NCI-H146 (cell line): ENCODE measurements at regions not wholly inside any gene's neighbourhood (a gene's known extent, or its start where the extent isn't known, plus 50 kb on each side); places are given as distances from the start of the nearest gene placed in this dataset.
"Not testable (repeated sequence)": the region's sequence is repeated elsewhere in the genome, so short reads cannot be mapped to it uniquely, and the experiment has no call there.

Experiments
- DNase-seq: peaks from one replicate; lab custom pipeline; 2025; lab: John Stamatoyannopoulos, UW

GRCh38 chr1:98287626-98288025 is 366.8 kb upstream of the DPYD start:
- DNase-seq: no peak

DNA sequence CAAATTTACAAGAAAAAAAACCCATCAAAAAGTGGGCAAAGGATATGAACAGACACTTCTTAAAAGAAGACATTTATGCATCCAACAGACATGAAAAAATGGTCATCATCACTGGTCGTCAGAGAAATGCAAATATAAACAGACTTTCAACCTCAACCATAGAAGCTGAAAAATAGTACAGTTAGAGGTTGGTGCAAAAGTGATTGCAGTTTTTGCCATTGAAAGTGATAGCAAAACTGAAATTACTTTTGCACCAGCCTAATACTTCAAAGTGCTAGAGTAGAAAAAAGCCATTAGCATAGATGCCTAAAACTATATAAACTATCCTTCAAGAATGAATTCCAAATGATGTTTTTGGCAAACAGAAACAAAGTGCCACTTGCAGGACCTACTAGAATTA is 365.8 kb upstream of the DPYD start:
- DNase-seq: no peak

GRCh38 chr1:98285286-98285685 is 364.5 kb upstream of the DPYD start:
- DNase-seq: not testable (repeated sequence)

- DNase-seq: no peak
These were observed 359.2 kb upstream of the DPYD start for GRCh38 chr1:98280049-98280448.

- DNase-seq: no peak
These were observed 357.2 kb upstream of the DPYD start for GRCh38 chr1:98278055-98278454.

DNA sequence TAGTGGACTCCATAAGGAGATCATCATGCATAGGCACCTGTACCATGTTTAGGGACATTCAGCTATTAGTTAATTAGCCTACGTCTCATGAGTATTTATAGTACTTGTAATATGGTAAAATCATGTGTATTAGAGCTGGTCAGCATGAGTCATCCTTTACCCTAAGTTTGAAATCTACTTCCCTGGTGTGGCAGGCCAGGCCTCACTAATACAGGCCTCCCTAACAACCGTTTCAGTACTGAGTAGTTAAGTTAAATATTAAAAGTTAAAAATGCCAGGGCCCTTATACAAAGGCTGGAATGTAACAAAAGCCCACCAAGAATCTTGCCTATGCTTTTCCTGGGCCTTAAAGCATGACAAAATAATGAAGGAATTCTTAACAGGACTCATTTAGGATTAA is 356.3 kb upstream of the DPYD start:
- no peak for DNase-seq

- DNase-seq: no peak
These were observed 355.7 kb upstream of the DPYD start for GRCh38 chr1:98276514-98276913.

DNA sequence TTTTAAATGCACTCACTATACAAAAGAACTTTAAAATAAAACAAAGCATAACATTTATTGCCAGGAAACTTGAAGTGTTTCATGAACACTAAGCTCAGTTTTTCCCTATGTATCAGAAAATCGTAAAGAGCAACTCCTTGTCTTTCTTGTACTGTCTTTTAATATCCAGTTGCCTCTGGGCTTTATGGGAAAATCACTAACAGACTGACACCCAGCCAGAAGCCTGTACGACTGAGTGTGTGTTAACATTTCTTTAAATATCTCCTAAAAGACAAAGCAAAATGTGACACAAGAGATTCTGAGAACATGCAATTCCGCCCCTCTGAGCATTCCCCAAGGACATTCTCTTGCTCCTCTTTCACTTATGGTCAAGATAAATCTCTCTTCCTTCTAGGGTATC is 347.5 kb upstream of the DPYD start:
- no peak for DNase-seq

- no peak for DNase-seq
These were observed 346.6 kb upstream of the DPYD start for GRCh38 chr1:98267423-98267822.

GRCh38 chr1:98264727-98265126 is 343.9 kb upstream of the DPYD start:
- DNase-seq: no peak

DNA sequence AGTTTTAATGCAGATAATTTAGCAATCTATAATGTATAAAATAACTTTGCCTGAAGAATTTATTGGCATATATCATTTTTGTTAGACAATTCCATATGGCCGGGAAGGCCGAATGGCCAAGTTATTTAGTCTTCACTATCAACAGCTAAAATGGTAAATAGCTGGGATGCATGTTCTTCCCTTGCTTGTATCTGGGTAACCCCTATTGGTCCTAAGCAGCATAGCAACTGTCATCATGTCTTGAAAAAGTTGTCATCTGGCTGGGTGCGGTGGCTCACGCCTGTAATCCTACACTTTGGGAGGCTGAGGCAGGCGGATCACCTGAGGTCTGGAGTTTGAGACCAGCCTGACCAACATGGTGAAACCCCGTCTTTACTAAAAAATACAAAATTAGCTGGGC is 340.0 kb upstream of the DPYD start:
- DNase-seq: no peak

DNA sequence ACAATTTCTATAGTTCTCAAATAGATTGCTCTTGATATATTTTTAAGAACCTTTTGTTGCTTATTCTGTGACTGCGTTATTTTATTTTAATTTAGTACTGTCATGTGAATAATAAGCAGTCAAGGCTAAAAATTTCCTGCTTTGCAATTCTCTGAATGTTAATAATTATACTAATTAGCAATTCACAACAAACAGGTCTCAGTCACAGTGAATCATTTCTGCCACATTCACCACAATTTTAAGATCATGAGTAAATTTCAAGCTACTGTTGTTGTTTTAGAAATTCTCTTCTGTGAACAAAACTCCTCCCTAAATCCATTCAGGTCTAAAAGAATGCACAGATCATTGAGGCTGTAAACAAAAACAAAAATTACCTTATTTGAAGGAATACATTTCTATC is 339.6 kb upstream of the DPYD start:
- no peak for DNase-seq

GRCh38 chr1:98256700-98257099 is 335.9 kb upstream of the DPYD start:
- DNase-seq: no peak

DNA sequence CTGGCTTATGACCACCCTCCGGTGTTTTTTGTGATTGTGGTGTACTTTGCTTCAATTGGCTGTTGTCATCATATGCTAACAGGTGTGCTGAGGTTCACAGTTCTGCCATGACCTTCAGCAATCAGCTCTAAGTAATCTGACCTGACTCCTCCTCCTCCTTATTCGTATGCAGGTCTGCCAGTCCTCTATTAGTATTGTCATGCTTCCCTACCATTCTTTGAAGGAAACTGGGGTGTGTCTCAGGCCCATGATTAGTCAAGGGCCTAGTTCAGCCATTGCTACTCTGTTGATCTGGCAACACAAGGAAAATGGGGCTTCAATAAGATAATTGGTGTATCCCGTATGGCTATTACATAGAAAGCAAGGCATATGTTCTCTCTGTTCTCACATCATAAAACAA is 332.3 kb upstream of the DPYD start:
- DNase-seq: no peak

DNA sequence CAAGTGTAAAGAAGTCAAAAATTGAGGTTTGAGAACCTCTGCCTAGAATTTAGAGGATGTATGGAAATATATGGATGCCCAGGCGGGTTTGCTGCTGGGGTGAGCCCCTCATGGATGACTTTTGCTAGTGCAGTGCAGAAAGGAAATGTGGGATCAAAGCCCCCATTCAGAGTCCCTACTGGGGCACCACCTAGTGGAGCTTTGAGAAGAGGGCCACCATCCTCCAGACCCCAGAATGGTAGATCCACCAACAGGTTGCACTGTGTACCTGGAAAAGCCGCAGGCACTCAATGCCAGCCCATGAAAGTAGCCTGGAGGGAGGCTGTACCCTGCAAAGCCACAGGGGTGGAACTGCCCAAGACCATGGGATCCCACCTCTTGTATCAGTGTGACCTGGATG is 330.7 kb upstream of the DPYD start:
- no peak for DNase-seq

DNA sequence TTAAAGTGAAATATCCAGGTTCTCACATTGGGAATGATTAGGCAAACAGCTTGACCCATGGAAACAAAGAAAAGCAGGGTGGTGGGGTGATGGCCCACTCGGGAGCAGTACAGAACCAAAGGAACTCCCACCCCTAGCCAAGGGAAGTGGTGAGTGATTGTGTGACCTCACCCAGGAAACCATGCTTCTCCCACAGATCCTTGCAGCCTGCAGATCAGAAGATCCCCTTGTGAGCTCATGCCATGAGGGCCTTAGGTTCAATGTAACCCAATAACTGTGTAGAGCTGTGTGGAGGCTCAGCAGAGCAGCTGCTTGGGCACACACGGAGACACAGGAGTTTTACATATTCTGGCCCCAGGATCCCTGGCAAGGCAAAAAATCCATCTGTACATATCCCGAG is 311.8 kb upstream of the DPYD start:
- DNase-seq: no peak

DNA sequence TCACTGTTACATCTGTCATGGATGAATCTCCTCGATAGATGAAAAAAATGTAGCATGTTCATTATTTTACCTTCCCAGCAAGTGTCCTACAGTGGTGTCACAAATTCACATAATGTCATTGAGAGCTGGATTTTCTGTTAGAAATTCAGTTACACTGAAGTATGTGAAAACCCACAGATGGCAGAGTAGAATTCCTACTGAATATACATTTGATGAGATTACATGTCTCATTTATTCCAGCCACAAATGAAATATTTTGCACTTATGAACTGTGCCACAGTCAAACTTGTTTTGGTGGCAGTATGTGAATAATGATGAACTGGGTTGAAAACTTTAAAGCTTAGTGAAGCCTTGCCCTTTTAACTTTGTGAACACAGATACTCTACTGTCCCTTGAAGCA is 301.9 kb upstream of the DPYD start:
- no peak for DNase-seq

DNA sequence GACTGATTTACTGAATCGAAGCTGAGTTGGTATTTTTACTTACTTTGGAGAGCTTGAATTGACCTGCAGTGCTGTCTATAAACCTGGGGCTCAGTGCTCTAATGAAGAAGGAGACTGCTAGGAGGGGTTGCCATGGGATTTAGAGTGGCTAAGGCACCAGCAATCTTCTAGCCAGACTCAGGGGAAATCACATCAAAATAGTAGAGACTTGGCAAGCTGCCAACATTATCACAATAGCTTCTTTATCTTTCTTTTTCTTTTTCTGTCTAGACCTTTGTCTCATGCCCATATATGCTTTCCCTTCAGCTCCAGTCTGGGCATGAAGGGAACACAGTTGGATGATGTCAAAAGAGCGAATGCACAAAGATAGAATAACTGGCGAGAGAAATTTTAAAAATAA is 301.1 kb upstream of the DPYD start:
- no peak for DNase-seq

DNA sequence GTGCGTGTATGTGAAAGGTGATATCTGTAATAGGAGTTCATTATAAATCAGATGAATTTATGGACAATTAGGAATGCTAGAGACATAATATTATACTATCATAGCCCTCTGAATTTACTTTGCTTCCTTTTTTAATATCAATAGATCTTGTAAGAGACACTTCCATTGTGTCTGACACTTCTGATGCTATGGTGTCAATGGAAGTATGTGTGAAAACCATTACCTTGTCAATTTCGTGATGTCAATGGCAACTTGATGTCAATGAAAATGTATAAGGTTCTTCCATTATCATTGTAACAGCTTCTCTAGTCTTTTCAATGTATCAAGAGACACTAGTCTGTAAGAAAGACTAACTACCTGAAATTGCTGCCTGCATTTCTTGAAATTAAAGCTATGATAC is 296.8 kb upstream of the DPYD start:
- no peak for DNase-seq

- no peak for DNase-seq
These were observed 295.5 kb upstream of the DPYD start for GRCh38 chr1:98216304-98216703.

DNA sequence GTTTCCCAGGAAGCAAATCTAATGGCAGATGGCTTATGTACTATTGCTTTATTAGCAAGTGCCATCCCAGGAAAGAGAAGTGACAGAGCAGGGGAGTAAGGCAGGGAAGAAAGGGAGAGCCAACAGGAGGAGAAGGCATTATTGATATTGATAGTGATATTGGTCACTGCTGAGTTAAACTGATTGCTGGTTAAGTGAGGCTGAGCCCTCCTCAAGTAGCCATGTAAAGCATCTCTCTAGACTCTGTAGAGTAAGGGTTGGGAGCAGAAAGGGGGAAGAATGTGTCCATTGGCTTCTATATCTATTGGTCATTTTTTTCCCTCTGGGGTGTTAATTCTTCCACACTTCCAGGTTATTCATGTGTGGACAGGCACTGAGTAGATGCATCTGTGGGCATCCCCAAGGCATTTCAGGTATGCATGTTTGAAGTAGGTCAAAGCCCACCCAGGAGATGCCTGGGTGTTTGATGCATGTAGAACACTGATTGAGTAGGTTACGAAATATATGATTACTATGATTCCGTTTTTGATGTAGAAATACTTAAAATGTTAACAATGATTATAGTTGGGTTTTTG is 290.5 kb upstream of the DPYD start:
- no peak for DNase-seq

GRCh38 chr1:98210563-98210962 is 289.7 kb upstream of the DPYD start:
- DNase-seq: no peak

- no peak for DNase-seq
These were observed 289.2 kb upstream of the DPYD start for GRCh38 chr1:98210064-98210463.

DNA sequence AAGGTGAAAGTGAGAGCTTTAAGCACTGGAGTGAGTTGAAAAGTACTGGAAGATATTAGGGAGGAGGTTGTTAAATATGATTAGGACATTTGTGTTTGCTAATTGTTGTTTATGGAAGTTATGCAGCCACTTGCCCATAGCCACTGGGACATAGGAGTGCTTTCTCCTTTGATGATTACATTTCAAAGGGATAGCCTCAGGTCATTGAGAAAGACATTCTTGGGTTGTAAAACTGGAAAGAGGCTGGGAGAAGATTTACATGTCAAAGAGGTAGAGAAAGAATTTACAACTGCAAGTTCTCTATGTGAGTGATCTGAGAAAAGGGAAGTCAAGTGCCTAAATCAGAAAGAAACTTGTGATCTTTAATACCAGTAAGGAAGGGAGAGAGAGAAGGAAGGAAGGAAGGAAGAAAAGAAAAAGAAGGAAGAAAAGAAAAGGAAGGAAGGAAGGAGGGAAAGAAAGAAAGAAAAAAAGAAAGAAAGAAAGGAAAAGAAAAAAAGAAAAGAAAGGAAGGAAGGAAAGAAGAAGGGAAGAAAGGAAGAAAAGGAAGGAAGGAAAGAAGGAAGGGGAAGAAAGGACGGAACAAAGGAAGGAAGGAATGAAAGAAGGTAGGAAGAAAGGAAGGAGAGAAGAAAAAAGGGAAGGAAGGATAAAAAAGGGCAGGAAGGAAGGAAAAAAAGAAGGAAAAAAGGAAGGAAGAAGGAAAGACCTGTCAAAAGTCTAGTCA is 284.6 kb upstream of the DPYD start:
- DNase-seq: no peak
